Left ventricle myocardium superior (tissue), 1 donor: ENCODE measurements at regions not wholly inside any gene's neighbourhood (a gene's known extent, or its start where the extent isn't known, plus 50 kb on each side); places are given as distances from the start of the nearest gene placed in this dataset.

Experiments used
- ATAC-seq: fragments of 200-7000 bp; cut with Tn5 transposase; one replicate; pipeline ENCODE4 v1.9.1; 2020; ENCODE audit warnings: mild to moderate bottlenecking, moderate library complexity
- DNase-seq: peaks from one replicate; pipeline ENCODE4 v3.0.0-alpha.2; 2020
- intact Hi-C: fragments of 100-400 bp; cut with micrococcal nuclease; formaldehyde crosslinking; loops from one replicate; pipeline ENCODE4 v1.11.0; 2022
- donor health status: DM: no; HTN: yes; CAD: no; lungs with severe emphysema.

DNA sequence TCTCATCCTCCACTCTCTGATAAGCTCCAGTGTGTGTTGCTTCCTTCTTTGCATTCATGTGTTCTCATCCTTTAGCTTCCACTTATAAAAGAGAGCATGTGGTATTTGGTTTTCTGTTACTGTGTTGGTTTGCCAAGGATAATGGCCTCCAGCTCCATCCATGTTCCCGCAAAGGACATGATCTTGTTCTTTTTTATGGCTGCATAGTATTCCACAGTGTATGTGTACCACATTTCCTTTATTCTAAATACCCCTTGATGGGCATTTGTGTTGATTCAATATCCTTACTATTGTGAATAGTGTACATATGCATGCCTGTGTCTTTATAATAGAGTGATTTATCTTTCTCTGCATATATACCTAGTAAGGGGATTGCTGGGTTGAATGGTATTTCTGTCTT, 155.1 kb downstream of the DCK start:
- no peak for DNase-seq
- no peak for ATAC-seq
- intact Hi-C loops, result no loop called here

DNA sequence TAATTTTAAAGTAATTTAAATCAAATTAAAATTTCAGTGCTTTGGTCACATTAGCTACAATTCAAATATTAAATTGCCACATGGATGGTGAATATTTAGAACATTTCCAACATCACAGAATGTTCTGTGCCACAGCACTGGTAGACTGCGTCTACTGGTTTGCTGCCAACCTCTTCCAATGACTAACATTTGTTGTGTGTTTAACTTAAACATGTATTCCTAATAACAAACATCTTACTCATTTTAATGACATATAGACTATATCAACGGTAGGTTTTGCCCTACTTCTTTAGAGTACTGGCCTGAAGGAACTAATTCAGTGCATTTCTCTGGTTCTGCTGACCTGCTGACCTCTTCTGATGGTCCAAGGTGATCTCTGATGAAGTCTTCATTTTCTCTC, 157.6 kb downstream of the DCK start:
- no peak for DNase-seq
- intact Hi-C loops, result no loop called here
- ATAC-seq, result no peak

DNA sequence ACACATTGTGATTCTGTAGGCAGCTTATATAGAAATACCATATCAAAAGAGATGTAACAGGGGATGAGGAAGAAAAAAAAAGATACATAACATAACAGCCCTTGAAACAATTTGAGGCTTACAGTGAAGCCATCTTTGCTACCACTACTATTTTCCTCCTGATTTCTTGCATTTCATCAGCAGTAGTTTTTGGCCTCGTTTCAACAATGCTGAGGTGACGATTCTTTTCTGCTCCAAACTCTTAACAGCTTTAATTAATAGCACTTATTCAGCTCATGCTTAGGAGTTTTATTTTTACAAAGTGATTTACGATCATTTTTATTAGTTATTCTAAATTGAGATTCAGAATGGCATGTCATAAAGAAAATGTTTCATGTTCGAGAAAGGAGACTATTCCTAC, 163.2 kb downstream of the DCK start:
- DNase-seq, result no peak
- ATAC-seq, result no peak
- intact Hi-C loops, result no loop called here

GRCh38 chr4:71162386-71162785, 168.9 kb downstream of the DCK start:
- DNase-seq (no peak), ATAC-seq (no peak)
- intact Hi-C loops, result no loop called here

DNA sequence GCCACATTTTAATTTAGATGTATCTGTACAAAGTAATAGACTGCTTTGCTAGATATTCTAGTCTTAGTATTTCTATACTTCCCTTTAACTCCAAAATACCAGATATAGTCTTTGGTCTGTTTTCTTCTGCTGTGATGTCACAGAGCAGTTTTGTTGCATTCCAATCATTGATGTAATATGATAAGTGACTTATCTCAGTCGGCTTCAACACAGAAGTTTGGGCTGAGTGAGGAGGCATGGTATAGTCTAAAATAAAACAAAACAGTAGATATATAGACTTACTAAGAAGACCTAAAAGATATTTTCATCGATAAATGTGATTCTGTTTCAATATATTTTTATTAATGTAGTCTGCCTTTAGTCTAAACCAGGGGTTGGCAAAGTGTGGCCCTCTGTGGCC, 169.9 kb downstream of the DCK start:
- no peak for ATAC-seq
- no peak for DNase-seq
- intact Hi-C loops, result no loop called here

- DNase-seq, result no peak
- intact Hi-C loops, result no loop called here
- no peak for ATAC-seq
These were observed 171.7 kb upstream of the SLC4A4 start for GRCh38 chr4:71167083-71167482.

DNA sequence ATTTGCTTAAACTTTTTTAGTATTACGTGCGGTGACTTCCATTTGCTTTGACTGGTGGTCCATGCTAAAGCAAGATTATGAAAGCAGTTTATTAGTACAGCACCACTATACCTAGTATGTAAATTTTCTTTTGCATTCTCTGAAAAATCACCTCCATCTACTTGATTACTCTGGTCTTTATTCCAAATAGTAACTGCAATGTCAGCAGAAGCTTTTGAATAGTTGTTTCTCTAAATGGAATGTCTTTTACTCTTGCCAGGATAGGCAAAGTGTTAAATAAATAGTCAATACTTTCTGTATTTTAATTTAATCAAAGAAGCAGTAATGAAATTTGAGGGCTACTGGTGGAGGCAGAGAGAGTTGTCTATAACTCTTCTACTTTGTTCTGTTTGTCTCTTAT, 167.2 kb upstream of the SLC4A4 start:
- no peak for DNase-seq
- no peak for ATAC-seq
- intact Hi-C loops, result no loop called here

DNA sequence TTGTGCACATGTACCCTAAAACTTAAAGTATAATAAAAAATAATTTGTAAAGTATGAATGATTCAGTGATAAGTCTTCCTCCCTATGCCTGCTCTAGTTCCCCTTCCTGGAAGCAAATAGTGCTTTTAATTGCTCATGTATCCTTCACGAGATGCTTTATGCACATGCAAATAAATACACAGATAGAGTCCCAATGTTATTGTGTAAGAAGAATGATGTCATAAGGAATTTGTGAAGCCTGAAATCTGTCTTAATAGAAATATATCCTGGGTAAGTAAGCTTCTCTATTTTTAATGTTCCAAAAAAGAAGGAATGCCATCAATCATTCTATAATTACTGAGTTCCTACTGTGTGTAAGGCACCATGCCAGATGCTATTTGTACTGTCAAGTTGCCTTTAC, 157.5 kb upstream of the SLC4A4 start:
- DNase-seq (no peak), ATAC-seq (no peak)
- intact Hi-C loops, result no loop called here

- intact Hi-C loops, result loop anchor here (2.0 kb wide), 1 partner anchor 369 kb away; no protein-coding TSS in a partner anchor
- DNase-seq (no peak), ATAC-seq (no peak)
These were observed 154.5 kb upstream of the SLC4A4 start for GRCh38 chr4:71184195-71184781.

- intact Hi-C loops, result loop anchor here (2.0 kb wide), 1 partner anchor 368 kb away; no protein-coding TSS in a partner anchor
- ATAC-seq (no peak), DNase-seq (no peak)
These were observed 153.8 kb upstream of the SLC4A4 start for GRCh38 chr4:71185037-71185436.

DNA sequence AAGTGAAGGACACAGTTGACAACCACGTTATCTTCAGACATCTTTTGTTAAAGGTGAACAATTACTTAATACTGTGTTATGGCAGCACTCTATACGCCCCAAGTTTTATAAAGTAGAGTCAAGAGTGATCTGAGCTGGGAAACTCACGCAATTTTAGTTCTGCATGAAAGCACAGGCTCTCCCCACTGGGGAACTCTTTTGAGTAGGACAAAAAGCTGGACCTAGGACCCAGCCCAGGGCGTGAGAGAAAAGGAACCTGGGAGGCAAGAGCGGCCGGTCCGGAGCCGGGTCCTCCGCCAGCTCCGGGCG, 152.6 kb upstream of the SLC4A4 start:
- ATAC-seq (no peak), DNase-seq (no peak)
- intact Hi-C loops, result no loop called here

GRCh38 chr4:71186566-71187403, 152.0 kb upstream of the SLC4A4 start:
- intact Hi-C loops, result no loop called here
- peak; percentile 97 for ATAC-seq
- DNase-seq, result peak; percentile 79

DNA sequence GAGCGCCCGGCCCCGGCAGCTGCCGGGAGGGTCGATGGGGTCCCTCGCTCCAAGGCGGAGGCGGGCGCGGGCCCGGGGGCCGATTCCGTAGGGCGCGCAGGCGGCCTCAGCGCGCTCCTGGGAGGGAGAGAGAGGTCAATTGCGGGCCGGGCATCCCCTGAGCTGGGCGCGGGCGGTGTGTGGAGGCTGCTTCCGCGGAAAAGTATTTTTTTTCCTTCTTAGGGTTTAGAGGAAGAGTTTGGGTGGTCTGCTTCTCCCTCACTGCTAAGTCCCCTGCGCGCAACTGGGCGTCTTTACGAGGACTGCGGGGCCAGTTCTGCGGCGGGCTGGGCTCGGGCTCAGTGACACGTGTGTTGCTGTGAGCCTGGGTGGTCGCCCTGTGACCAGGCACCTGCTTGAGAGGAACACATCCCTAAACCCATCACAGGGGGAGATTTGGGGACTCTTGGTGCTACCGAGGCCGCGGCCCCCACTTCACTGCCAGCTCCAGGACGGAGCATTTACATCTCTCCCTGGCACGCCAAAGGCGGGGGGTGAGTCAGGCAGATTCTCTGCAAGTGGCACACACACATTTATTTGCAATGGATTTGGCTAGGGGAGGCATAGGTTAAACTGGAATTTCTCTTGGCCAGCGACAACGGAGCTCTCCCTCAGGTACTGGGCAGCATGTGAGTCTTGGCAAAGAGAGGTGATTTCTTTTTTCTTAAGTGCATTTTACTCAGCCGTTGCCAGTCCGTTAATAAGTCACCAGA, 151.2 kb upstream of the SLC4A4 start:
- DNase-seq (peak; percentile 45), ATAC-seq (peak; percentile 42)
- intact Hi-C loops, result no loop called here

- intact Hi-C loops, result no loop called here
- ATAC-seq (no peak), DNase-seq (no peak)
These were observed 150.6 kb upstream of the SLC4A4 start for GRCh38 chr4:71188156-71188640.

DNA sequence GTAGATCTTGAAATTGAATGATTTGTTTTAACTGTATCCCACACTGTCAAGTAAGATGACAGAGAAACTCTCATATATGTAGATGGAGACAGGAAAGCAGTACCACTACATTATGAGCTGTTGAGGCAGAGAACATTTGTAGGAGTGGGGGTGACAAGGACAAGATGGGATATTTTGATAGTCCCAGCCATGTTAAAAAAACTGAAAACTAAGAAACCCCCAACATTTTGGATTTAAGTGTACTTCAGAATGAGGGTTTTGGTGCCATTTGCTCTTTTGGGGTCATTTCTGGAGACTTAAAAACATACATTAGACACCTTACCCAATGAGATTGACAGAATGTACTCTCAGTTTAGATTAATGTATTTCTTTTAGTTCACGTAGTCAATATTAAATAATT, 149.9 kb upstream of the SLC4A4 start:
- intact Hi-C loops, result no loop called here
- no peak for DNase-seq
- no peak for ATAC-seq

- ATAC-seq (no peak), DNase-seq (no peak)
- intact Hi-C loops, result no loop called here
These were observed 149.3 kb upstream of the SLC4A4 start for GRCh38 chr4:71189471-71189870.

- ATAC-seq, result no peak
- DNase-seq, result no peak
- intact Hi-C loops, result no loop called here
These were observed 144.4 kb upstream of the SLC4A4 start for GRCh38 chr4:71194454-71194853.

GRCh38 chr4:71195924-71196323, 142.9 kb upstream of the SLC4A4 start:
- intact Hi-C loops, result no loop called here
- ATAC-seq, result no peak
- DNase-seq, result no peak

GRCh38 chr4:71198958-71199357, 139.9 kb upstream of the SLC4A4 start:
- ATAC-seq (no peak), DNase-seq (no peak)
- intact Hi-C loops, result no loop called here

- no peak for DNase-seq
- no peak for ATAC-seq
- intact Hi-C loops, result no loop called here
These were observed 137.8 kb upstream of the SLC4A4 start for GRCh38 chr4:71201057-71201456.
